GM21423 (cell line): ENCODE measurements at regions not wholly inside any gene's neighbourhood (a gene's known extent, or its start where the extent isn't known, plus 50 kb on each side); places are given as distances from the start of the nearest gene placed in this dataset.
"Not testable (repeated sequence)": the region's sequence is repeated elsewhere in the genome, so short reads cannot be mapped to it uniquely, and the experiment has no call there.

Source experiments
- ATAC-seq: cut with Tn5 transposase; IDR thresholded peaks from one replicate; pipeline ENCODE4 v1.9.1; 2021; ENCODE audit warnings: mild to moderate bottlenecking, moderate library complexity; ENCODE audit not compliant: unreplicated experiment

GRCh38 chr4:31687717-31688342 lies 967.7 kb downstream of the PCDH7 start:
- ATAC-seq, result no peak

- no peak for ATAC-seq
These were observed 972.3 kb downstream of the PCDH7 start for GRCh38 chr4:31692399-31692940.

DNA sequence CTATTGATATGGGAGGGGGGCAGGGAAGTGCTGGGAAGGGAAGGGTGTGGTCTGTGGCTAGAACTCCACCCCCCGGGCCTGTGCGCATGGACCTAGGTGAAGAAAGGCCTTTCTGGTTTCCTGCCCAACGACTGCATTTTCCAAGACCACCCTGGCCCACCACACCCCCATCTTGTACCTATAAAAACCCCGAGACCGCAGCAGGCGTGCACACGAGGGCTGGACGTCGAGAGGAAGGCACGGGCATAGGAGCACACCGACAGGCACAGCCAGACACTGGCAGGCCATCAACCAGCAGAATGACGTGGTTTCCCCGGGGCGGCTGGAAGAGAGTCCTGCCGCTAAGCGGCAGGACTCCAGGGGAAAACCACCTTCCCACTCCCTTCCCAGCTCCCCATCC lies 981.1 kb downstream of the PCDH7 start:
- ATAC-seq, result no peak

- ATAC-seq, result no peak
These were observed 982.2 kb downstream of the PCDH7 start for GRCh38 chr4:31702326-31702725.

DNA sequence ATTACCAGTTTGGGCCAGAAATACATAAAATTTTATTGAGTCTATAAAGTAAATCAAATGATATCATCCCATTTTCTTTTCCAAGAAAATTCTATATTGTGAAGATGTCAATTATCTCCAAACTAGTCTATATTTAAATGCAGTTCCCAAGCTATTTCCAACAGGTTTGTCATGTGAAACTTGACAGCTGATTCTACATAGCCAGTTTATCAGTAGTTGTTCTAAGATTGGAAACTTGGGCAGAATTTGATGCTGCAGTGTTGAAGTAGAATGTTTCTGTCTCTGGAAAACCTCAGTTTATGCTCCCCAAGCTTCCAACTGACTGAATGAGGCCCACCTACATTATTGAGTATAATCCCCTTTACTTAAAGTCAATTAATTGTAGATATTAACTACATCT lies 994.1 kb downstream of the PCDH7 start:
- no peak for ATAC-seq

- ATAC-seq, result no peak
These were observed 995.1 kb downstream of the PCDH7 start for GRCh38 chr4:31715302-31715701.

DNA sequence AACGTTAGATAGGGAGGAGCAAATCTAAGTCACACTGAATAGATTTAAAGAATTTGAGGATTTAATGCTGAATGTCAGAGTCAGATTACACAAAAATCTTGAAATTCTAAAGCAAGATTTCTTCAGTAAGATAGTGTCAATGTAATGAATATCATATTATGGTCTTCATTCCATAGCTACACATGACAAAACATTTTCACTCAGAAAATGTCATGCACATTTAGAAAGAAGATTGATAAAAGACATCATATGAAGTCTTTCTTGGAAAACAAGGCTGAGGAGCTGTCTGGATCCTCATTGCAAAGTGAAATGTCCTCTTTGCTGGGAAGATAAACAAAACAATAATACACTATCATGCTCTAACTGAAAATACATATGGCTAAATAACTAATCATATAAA lies 1006.9 kb downstream of the PCDH7 start:
- ATAC-seq, result no peak

GRCh38 chr4:31735004-31735403 lies 1014.8 kb downstream of the PCDH7 start:
- no peak for ATAC-seq

DNA sequence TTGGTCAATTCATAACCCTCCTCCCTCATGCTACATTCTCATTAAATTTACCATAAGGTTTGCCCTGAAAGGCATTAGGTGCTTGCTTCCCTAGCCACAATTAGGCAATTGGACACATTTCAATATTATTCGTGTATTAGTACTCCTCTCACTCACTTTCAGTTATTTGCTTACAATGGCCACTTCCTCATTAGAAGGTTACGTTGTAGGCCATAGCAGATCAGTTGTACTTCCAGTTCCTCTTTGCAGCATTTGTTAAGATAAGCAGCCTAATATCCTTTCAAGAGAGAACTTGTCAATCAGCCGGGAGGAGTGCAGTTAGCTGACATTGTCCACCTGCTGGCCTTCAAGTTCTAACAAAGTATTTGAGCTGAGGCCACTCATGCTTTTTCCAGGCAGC lies 1017.2 kb downstream of the PCDH7 start:
- ATAC-seq, result no peak

GRCh38 chr4:31741326-31741725 lies 1021.2 kb downstream of the PCDH7 start:
- no peak for ATAC-seq

DNA sequence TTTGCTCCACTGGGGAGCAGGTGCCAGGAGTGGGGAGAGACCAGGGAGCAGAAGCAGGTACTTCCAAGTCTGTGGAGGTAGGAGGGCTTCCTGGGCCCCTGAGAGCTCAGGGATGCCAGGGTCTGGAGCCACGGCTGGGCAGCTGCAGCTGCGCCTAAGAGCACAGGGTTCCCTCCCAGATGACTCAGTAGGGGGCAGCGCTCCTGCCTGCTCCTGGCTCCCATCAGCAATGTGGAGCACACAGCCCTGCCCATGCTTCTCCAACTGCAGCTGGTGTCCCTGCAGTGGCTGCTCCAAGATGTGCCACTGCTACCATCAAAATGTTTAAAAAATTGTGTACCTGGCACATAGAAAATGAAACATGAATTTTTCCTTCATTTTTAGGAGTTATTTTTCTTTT lies 1028.2 kb downstream of the PCDH7 start:
- ATAC-seq, result no peak

- ATAC-seq, result not testable (repeated sequence)
These were observed 1030.4 kb downstream of the PCDH7 start for GRCh38 chr4:31750581-31750980.

DNA sequence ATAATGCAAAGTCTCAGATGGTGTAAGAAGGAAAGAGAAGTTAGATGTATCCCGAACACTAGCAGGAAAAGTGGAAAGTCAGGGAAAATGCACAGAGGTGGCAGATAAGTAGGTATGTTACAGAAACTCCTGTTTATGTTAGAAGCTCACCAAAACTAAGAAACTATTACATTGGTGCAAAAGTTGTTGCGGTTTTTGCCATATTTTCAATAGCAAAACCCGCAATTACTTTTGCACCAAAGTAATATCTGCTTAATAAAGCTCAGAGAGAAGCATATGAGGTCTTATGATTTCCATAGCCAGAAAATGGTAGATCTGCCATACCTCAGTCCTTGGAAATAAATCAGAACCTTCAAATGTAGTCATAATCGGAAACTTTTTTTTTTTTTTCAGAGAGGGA lies 1035.6 kb downstream of the PCDH7 start:
- ATAC-seq, result no peak

DNA sequence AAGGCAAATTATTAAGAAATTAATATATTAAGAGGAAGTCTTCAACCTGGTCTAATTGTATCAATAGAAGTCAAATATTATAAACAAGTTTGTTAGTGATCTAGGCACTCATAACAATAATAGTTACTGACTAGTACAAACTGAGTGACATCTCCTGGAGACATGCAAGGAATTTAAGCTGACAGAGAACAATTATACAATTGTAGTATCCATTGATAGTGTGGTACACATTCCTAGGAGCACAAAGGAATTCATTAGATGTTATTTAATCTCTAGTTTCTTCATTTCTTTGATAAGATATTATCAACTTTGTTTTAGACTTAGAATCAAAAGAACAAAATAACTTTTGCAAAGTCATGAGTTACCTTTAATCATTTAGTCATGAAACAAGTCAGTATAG lies 1048.6 kb downstream of the PCDH7 start:
- ATAC-seq, result no peak

DNA sequence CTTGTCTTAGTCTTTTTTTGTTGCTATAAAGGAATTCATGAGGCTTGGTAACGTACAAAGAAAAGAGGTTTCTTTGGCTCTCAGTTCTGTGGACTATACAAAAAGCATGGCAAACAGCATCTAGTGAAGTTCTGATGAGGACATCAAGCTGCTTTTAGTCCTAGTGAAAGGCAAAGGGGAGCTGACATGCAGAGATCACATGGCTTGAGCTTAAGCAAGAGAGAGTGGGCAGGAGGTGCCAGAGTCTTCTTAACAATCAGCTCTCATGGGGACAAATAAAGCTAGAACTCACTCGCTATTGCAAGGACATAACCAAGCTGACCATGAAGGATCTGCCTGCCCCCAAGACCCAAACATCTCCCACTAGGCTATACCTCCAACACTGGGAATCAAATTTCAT lies 1063.1 kb downstream of the PCDH7 start:
- no peak for ATAC-seq

GRCh38 chr4:31784558-31784957 lies 1064.4 kb downstream of the PCDH7 start:
- no peak for ATAC-seq

- ATAC-seq, result no peak
These were observed 1067.5 kb downstream of the PCDH7 start for GRCh38 chr4:31787701-31788100.

DNA sequence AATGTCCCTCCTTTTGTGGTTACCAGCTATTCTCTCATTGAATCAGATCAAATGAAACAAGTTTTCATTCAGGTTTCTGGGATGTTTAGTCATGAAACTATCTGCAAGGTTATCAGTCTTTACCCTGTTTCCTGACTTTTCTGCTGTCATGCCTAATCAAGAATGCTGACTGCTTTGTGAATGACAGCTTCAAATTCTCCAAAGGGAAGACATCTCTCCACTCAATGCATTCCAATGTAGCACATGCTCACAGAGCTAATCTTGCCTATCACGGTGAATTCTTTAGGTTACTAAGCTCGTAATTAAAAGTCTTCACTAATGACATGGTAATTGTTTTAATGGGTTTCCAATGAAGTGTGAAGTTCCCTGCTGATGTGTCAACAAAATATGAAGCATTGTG lies 1068.5 kb downstream of the PCDH7 start:
- ATAC-seq, result no peak

DNA sequence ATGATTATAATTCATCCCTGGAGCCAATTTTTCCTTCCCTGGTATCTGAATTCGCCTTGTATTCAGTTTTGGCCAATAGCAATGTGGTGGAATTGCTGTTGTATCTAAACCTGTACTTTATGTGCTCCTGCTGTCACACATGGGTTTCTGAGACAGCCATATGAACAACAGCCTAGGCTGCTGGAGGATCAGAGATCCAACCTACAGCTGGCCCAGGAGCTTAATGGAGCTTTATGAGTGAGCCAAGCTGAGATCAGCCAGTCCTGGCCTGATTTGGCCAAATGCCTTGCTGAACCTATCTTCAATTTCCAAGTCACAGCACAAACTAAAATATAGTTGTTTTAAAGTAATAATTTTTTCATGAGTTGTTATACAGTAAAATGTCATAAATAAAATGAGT lies 1071.5 kb downstream of the PCDH7 start:
- ATAC-seq, result no peak

GRCh38 chr4:31793907-31794306 lies 1073.7 kb downstream of the PCDH7 start:
- ATAC-seq, result no peak

GRCh38 chr4:31797052-31797451 lies 1076.9 kb downstream of the PCDH7 start:
- not testable (repeated sequence) for ATAC-seq

- no peak for ATAC-seq
These were observed 1083.5 kb downstream of the PCDH7 start for GRCh38 chr4:31803526-31804195.

GRCh38 chr4:31807036-31807435 lies 1086.9 kb downstream of the PCDH7 start:
- no peak for ATAC-seq
